Thyroid gland (tissue), 4 donors: ENCODE measurements at regions not wholly inside any gene's neighbourhood (a gene's known extent, or its start where the extent isn't known, plus 50 kb on each side); places are given as distances from the start of the nearest gene placed in this dataset.

Experiments
- DNase-seq, 2 donors: peaks; one replicate each; pipeline ENCODE4 v3.0.0-alpha.2; 2019
- H3K27ac ChIP-seq, 3 donors: fragments of 200-600 bp; sonication (generic); 1 replicate in 2 of 3; 2 replicates in 1 of 3; pipeline ENCODE4 v1.5.1; 2016 to 2019; ENCODE audit warnings: mild to moderate bottlenecking in 1 of 3, moderate library complexity in 1 of 3
- H3K27me3 ChIP-seq: fragments of 200-600 bp; sonication (generic); one replicate; pipeline ENCODE4 v1.5.1; 2019
- H3K36me3 ChIP-seq, 2 donors: fragments of 200-600 bp; sonication (generic); one replicate each; pipeline ENCODE4 v1.5.1; 2016 to 2019
- H3K4me1 ChIP-seq, 2 donors: fragments of 200-600 bp; sonication (generic); one replicate each; pipeline ENCODE4 v1.5.1; 2017 to 2019
- H3K4me3 ChIP-seq, 3 donors: fragments of 200-600 bp; sonication (generic); replicated peaks in 1 of 3; 1 replicate in 2 of 3; 2 replicates in 1 of 3; pipeline ENCODE4 v1.5.1; 2016; ENCODE audit warnings: mild to moderate bottlenecking in 1 of 3
- H3K9me3 ChIP-seq: fragments of 200-600 bp; sonication (generic); one replicate; pipeline ENCODE4 v1.5.1; 2017
- POLR2A ChIP-seq, 2 donors: fragments of 450-650 bp; IDR thresholded peaks; one replicate each; pipeline ENCODE4 v1.6.1; 2017; ENCODE audit warnings: antibody characterized with exemption in 2 of 2, mild to moderate bottlenecking in 2 of 2, moderate library complexity in 1 of 2
- WGBS, 2 donors: methylation state at CpG; one replicate each; pipeline ENCODE4 v1.1.5; 2017; 5-methylcytosine and 5-hydroxymethylcytosine counted together
- intact Hi-C: fragments of 100-400 bp; cut with DNase I; formaldehyde crosslinking; loops from one replicate; pipeline ENCODE4 v1.15.1; 2023
- TF ChIP-seq, protein P1 (sequence below), 6 experiments: fragments of 200-600 bp in 3 of 6; fragments of 450-650 bp in 3 of 6; sonication (generic) in 3 of 6; IDR thresholded peaks; one replicate each; pipeline ENCODE4 v1.5.1; 2016 to 2019; ENCODE audit warnings: antibody characterized with exemption in 6 of 6, mild to moderate bottlenecking in 2 of 6, inconsistent platforms in 1 of 6, moderate library complexity in 1 of 6

DNA sequence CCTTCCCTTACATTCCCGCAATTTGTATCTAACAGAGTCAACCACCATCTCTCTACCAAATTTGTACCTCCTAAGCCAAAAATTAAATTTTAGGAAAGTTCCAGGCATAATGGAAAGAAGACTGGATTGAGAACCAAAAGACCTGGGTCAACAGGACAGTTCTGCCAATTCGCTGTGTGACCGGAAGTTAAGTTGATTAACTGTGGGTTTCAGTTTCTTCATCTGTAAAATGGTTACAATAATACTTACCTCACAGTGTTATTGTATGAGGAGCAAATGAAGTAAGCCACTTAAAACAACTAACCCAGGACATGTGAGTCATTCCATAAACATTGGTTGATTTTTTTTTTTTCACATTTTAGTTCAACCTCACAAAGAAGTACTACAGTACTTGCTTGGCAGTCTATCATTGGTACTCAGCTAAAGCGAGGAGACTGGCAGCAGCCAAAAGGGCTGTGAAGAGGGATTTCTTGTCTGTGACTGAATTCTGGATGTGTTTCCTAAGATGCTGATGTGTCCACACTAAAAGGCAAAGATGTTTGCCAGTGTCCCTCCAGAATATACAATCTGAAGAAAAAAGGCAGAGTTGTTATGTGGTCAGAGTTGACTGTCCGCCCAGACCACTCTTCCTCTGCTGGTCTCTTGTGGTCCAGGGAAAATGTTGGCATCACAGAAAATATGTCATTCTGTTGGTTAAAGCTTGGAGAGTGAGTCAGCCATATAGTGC lies 198.6 kb downstream of the TLE1 start:
- no peaks in the 10 kb centered on the region for H3K27me3 ChIP-seq
- 90 to 97% methylated on average over 5 of the region's 5 CpGs for WGBS, 2 donors
- intact Hi-C loops, result no loop called here

DNA sequence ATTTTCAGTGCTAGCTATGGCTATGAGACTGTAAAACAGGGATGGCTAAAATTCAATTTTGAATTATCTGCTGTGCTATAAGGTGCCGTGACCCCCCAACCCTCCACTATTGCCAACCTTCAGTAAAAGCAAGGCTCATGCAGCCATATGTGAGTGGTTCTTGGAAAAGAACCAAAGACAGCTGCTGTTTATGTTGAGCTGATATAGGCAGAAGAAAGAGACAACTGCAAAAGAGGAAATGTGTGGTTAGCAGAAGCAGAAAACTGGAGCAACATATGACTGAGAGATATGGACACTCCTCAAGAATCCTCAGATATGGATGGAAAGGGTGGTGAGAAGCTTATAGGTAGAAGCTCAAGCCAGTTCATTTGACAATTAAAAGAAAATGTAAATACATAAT lies 200.3 kb downstream of the TLE1 start:
- no peak for DNase-seq
- no peaks in the 10 kb centered on the region for H3K9me3 ChIP-seq
- H3K4me3 ChIP-seq, result no peak overlapping the region
- H3K4me1 ChIP-seq, result no peaks in the 10 kb centered on the region
- intact Hi-C loops, result no loop called here
- H3K36me3 ChIP-seq, result no peaks in the 10 kb centered on the region
- H3K27ac ChIP-seq, result no peak overlapping the region
- TF ChIP-seq, protein P1, sequence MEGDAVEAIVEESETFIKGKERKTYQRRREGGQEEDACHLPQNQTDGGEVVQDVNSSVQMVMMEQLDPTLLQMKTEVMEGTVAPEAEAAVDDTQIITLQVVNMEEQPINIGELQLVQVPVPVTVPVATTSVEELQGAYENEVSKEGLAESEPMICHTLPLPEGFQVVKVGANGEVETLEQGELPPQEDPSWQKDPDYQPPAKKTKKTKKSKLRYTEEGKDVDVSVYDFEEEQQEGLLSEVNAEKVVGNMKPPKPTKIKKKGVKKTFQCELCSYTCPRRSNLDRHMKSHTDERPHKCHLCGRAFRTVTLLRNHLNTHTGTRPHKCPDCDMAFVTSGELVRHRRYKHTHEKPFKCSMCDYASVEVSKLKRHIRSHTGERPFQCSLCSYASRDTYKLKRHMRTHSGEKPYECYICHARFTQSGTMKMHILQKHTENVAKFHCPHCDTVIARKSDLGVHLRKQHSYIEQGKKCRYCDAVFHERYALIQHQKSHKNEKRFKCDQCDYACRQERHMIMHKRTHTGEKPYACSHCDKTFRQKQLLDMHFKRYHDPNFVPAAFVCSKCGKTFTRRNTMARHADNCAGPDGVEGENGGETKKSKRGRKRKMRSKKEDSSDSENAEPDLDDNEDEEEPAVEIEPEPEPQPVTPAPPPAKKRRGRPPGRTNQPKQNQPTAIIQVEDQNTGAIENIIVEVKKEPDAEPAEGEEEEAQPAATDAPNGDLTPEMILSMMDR (IDR thresholded peaks at IDR 0.05), result no peak
- TF ChIP-seq POLR2A (IDR thresholded peaks at IDR 0.05), result no peak
- 85 to 97% methylated on average over 1 of the region's 1 CpG for WGBS, 2 donors
- H3K27me3 ChIP-seq, result no peaks in the 10 kb centered on the region

More for the DNA sequence above, 198.6 kb downstream of the TLE1 start:
- Histone ChIP-seq H3K4me1 (no peaks in the 10 kb centered on the region), H3K27ac (no peak overlapping the region), H3K9me3 (no peaks in the 10 kb centered on the region), H3K36me3 (no peaks in the 10 kb centered on the region), H3K4me3 (no peak overlapping the region)
- TF ChIP-seq, protein P1 (IDR thresholded peaks at IDR 0.05), result no peak
- TF ChIP-seq POLR2A (IDR thresholded peaks at IDR 0.05), result no peak
- DNase-seq, result no peak

DNA sequence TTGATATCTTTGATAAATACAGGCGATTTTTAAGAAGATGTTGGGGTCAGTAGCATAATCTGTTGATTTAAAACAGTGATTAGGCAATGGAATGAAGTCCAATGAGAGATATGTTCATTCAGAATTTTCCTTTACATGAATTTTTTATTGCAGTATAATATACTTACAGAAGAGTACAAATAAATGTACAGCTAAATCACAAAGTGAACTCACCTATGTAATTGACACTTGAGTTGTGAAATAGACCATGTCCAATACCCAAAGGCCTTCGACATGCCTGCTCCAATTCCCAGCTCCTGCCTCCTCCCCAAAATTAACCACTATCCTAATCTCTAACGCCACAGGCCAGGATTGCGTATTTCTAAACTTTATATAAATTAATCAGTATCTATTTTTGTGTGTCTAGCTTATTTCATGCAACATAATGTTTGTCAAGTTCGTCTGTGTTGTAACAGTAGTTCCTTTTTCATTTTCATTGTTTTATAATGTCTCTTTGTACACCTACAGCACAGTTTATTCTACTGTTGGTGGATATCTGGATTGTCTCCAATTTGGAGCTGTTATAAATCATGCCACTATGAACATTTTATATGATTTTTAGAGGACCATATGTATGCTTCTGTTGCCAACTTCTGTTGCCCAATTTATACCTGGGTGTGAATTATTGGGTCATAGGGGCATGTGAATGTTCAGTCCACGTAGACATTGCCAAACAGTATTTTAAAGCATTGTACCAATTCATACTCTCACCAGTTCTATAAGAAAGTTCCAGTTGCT lies 208.3 kb downstream of the TLE1 start:
- no peak for DNase-seq
- intact Hi-C loops, result no loop called here
- H3K27ac ChIP-seq, result no peak overlapping the region
- H3K4me3 ChIP-seq, result no peak overlapping the region
- TF ChIP-seq, protein P1 (IDR thresholded peaks at IDR 0.05), result no peak
- TF ChIP-seq POLR2A (IDR thresholded peaks at IDR 0.05), result no peak
- H3K36me3 ChIP-seq, result no peaks in the 10 kb centered on the region
- no peaks in the 10 kb centered on the region for H3K9me3 ChIP-seq
- no peaks in the 10 kb centered on the region for H3K27me3 ChIP-seq
- WGBS, 2 donors, result 88 to 91% methylated on average over 6 of the region's 6 CpGs
- no peaks in the 10 kb centered on the region for H3K4me1 ChIP-seq

DNA sequence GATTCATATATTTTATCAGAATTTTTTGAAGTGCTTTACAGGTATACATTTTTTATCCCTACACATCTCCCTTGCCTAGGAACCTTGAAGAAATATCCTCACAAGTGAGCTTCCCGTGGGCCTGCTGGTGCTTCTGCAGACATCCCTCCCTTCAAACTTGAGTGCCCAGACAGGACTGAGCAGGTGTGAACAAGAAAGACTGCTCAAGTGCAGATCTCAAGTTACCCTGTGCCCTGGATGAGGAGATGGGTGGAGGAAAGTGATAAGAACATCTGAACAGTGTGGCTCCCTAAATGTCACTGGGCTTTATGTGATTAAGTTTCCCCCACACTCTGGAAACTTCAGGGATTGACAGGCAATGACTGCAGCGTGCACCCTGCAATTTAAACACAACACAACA lies 209.8 kb downstream of the TLE1 start:
- 48 to 56% methylated on average over 2 of the region's 2 CpGs for WGBS, 2 donors
- Histone ChIP-seq H3K36me3 (no peaks in the 10 kb centered on the region), H3K4me1 (no peaks in the 10 kb centered on the region), H3K27me3 (no peaks in the 10 kb centered on the region), H3K9me3 (no peaks in the 10 kb centered on the region), H3K4me3 (no peak overlapping the region), H3K27ac (no peak overlapping the region)
- DNase-seq, result no peak
- no peak for TF ChIP-seq POLR2A (IDR thresholded peaks at IDR 0.05)
- TF ChIP-seq, protein P1 (IDR thresholded peaks at IDR 0.05), result no peak
- intact Hi-C loops, result no loop called here

DNA sequence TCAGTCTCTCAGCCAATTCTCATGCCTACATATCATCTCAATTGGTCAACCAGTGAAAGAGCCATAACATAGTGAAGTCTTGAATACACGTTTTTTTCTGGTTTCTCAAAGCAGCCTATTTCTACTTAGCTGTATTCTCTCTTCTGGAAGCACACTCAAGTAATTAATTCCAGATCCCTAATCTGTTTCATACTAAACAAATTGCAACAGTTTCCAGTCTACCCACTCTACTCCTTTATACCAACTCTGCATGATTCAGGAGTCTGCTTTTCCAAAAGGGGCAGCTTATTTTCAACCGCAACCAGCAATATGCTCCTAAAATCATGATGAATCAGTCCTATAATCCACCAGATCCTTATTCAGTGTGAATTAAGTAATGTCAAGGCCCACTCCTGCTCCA lies 211.7 kb downstream of the TLE1 start:
- H3K27ac ChIP-seq, result no peak overlapping the region
- no peaks in the 10 kb centered on the region for H3K27me3 ChIP-seq
- no peaks in the 10 kb centered on the region for H3K4me1 ChIP-seq
- no peak for DNase-seq
- 84 to 87% methylated on average over 2 of the region's 2 CpGs for WGBS, 2 donors
- no peaks in the 10 kb centered on the region for H3K9me3 ChIP-seq
- intact Hi-C loops, result no loop called here
- no peaks in the 10 kb centered on the region for H3K36me3 ChIP-seq
- H3K4me3 ChIP-seq, result no peak overlapping the region
- TF ChIP-seq, protein P1 (IDR thresholded peaks at IDR 0.05), result no peak
- TF ChIP-seq POLR2A (IDR thresholded peaks at IDR 0.05), result no peak
